ENCODE measurements at regions not wholly inside any gene's neighbourhood (a gene's known extent, or its start where the extent isn't known, plus 50 kb on each side); places are given as distances from the start of the nearest gene placed in this dataset.

DNA sequence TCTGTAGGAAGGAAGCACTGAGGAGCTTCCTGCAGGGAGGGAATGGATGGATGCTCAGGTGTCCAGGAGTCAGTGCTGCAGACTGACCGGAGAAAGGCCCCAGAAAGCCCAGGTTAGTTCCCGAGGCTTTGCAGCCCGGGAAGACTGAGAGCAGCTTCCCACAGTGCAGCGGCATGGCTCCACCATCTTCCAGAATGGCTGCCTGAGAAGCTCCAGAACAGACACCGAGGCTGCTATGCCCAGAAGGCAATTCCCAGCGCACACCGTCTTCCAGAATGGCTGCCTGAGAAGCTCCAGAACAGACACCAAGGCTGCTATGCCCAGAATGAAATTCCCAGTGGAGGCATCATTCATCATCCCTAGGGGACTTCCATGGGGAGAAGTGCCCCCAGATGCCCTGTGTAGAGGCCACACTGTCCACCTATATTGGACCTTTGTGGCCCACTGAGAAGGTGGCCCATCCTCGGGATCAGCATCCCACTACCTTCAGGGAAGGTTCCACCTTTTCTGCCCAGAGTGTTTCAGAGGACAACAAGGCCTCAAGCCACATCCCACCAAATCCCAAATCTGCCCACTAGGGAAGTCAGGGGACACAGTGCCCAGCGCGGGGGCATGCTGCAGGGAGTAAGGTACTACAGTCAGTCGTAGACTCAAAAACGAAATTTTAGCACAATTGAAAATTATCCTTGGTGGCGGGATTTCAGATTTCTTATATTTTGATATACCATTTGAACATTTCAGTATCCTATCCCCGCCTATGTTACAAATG, 80.5 kb downstream of the KCNF1 start:
- TF ChIP-seq GLIS3 (CRISPR knock-in tag; IDR thresholded peaks at IDR 0.05) (no peak), TCF4 (CRISPR knock-in tag; IDR thresholded peaks at IDR 0.05; ENCODE audit: borderline replicate concordance) (no peak), BACH2 (CRISPR knock-in tag; IDR thresholded peaks at IDR 0.05; ENCODE audit: borderline replicate concordance) (no peak), ARNTL (CRISPR knock-in tag; IDR thresholded peaks at IDR 0.05; ENCODE audit: borderline replicate concordance, low read depth) (no peak), RARB (CRISPR knock-in tag; IDR thresholded peaks at IDR 0.05) (no peak), CSDC2 (CRISPR knock-in tag; IDR thresholded peaks at IDR 0.05) (no peak), ZC3H10 (CRISPR knock-in tag; IDR thresholded peaks at IDR 0.05) (no peak), ISL1 (CRISPR knock-in tag; IDR thresholded peaks at IDR 0.05) (no peak), ZFP30 (CRISPR knock-in tag; IDR thresholded peaks at IDR 0.05) (no peak), ZNF70 (CRISPR knock-in tag; IDR thresholded peaks at IDR 0.05) (no peak)
- TF ChIP-seq, protein P1, sequence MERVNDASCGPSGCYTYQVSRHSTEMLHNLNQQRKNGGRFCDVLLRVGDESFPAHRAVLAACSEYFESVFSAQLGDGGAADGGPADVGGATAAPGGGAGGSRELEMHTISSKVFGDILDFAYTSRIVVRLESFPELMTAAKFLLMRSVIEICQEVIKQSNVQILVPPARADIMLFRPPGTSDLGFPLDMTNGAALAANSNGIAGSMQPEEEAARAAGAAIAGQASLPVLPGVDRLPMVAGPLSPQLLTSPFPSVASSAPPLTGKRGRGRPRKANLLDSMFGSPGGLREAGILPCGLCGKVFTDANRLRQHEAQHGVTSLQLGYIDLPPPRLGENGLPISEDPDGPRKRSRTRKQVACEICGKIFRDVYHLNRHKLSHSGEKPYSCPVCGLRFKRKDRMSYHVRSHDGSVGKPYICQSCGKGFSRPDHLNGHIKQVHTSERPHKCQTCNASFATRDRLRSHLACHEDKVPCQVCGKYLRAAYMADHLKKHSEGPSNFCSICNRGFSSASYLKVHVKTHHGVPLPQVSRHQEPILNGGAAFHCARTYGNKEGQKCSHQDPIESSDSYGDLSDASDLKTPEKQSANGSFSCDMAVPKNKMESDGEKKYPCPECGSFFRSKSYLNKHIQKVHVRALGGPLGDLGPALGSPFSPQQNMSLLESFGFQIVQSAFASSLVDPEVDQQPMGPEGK (CRISPR knock-in tag; IDR thresholded peaks at IDR 0.05; ENCODE audit: borderline replicate concordance): no peak
- TF ChIP-seq, protein P2, sequence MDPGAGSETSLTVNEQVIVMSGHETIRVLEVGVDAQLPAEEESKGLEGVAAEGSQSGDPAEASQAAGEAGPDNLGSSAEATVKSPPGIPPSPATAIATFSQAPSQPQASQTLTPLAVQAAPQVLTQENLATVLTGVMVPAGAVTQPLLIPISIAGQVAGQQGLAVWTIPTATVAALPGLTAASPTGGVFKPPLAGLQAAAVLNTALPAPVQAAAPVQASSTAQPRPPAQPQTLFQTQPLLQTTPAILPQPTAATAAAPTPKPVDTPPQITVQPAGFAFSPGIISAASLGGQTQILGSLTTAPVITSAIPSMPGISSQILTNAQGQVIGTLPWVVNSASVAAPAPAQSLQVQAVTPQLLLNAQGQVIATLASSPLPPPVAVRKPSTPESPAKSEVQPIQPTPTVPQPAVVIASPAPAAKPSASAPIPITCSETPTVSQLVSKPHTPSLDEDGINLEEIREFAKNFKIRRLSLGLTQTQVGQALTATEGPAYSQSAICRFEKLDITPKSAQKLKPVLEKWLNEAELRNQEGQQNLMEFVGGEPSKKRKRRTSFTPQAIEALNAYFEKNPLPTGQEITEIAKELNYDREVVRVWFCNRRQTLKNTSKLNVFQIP (CRISPR knock-in tag; IDR thresholded peaks at IDR 0.05; ENCODE audit: borderline replicate concordance, low read depth): no peak
- TF ChIP-seq, protein P3, sequence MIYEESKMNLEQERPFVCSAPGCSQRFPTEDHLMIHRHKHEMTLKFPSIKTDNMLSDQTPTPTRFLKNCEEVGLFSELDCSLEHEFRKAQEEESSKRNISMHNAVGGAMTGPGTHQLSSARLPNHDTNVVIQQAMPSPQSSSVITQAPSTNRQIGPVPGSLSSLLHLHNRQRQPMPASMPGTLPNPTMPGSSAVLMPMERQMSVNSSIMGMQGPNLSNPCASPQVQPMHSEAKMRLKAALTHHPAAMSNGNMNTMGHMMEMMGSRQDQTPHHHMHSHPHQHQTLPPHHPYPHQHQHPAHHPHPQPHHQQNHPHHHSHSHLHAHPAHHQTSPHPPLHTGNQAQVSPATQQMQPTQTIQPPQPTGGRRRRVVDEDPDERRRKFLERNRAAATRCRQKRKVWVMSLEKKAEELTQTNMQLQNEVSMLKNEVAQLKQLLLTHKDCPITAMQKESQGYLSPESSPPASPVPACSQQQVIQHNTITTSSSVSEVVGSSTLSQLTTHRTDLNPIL (CRISPR knock-in tag; IDR thresholded peaks at IDR 0.05; ENCODE audit: low read depth): no peak

Measured in SK-N-SH treated with all-trans-retinoic acid at 6 μM for 48 hours (cell line).